Heart left ventricle (tissue), 16 donors: ENCODE measurements at regions not wholly inside any gene's neighbourhood (a gene's known extent, or its start where the extent isn't known, plus 50 kb on each side); places are given as distances from the start of the nearest gene placed in this dataset.
A peak's percentile ranks its signal among the peaks of the same experiment; 100 is the strongest.

Experiments
- ATAC-seq, 4 donors: fragments of 200-7000 bp; cut with Tn5 transposase; one replicate each; pipeline ENCODE4 v1.9.1; 2020 to 2022; ENCODE audit warnings: moderate library complexity in 4 of 4, mild to moderate bottlenecking in 3 of 4, moderate number of reproducible peaks in 1 of 4
- DNase-seq, 5 donors: peaks; one replicate each; pipeline ENCODE4 v3.0.0-alpha.2; 2020
- H3K27ac ChIP-seq, 12 donors: fragments of 200-600 bp; sonication (generic) in 4 of 12; one replicate each; pipeline versions ENCODE4 v1.5.0 to v1.8.0; 2016 to 2022; ENCODE audit warnings: mild to moderate bottlenecking in 2 of 12
- H3K27me3 ChIP-seq, 9 donors: fragments of 200-600 bp; sonication (generic) in 2 of 9; one replicate each; pipeline versions ENCODE4 v1.5.1 to v1.8.0; 2016 to 2022; ENCODE audit warnings: mild to moderate bottlenecking in 3 of 9
- H3K36me3 ChIP-seq, 9 donors: fragments of 200-600 bp; sonication (generic) in 2 of 9; one replicate each; pipeline versions ENCODE4 v1.5.0 to v1.8.0; 2018 to 2022; ENCODE audit warnings: mild to moderate bottlenecking in 2 of 9
- H3K4me1 ChIP-seq, 12 donors: fragments of 200-600 bp; sonication (generic) in 4 of 12; one replicate each; pipeline versions ENCODE4 v1.5.0 to v1.8.0; 2016 to 2022; ENCODE audit warnings: mild to moderate bottlenecking in 3 of 12
- H3K4me3 ChIP-seq, 12 donors: fragments of 200-600 bp; sonication (generic) in 4 of 12; one replicate each; pipeline versions ENCODE4 v1.5.0 to v1.8.0; 2017 to 2022; ENCODE audit warnings: mild to moderate bottlenecking in 9 of 12, moderate library complexity in 4 of 12
- H3K9me3 ChIP-seq, 12 donors: fragments of 200-600 bp; sonication (generic) in 4 of 12; one replicate each; pipeline versions ENCODE4 v1.5.0 to v1.8.0; 2016 to 2022; ENCODE audit warnings: mild to moderate bottlenecking in 1 of 12
- POLR2A ChIP-seq, 2 donors: fragments of 450-650 bp; IDR thresholded peaks; one replicate each; pipeline ENCODE4 v1.6.1; 2017; ENCODE audit warnings: antibody characterized with exemption in 2 of 2, mild to moderate bottlenecking in 2 of 2, moderate library complexity in 2 of 2
- WGBS, 4 donors: extraction: QIAGEN DNeasy Blood & Tissue Kit in 2 of 4; methylation state at CpG; one replicate each; pipeline versions ENCODE4 v1.1.5 to v1.1.7; 2013 to 2018; 5-methylcytosine and 5-hydroxymethylcytosine counted together
- intact Hi-C, 10 donors: fragments of 100-400 bp; cut with DNase I; formaldehyde crosslinking; loops; one replicate each; pipeline versions ENCODE4 v1.11.1 to v1.14.2; 2022
- TF ChIP-seq, protein P1 (sequence below), 12 donors: fragments of 200-600 bp; sonication (generic) in 4 of 12; IDR thresholded peaks; one replicate each; pipeline versions ENCODE4 v1.5.0 to v1.8.0; 2018 to 2022; ENCODE audit warnings: antibody characterized with exemption in 12 of 12, mild to moderate bottlenecking in 5 of 12
- donor health status: ischemic (EF 13 %, LVEDD 7.1; RV severe dilation, severe dysfunction).
- donor health status: healthy with polysubstance abuse.
- donor health status: DM: no; HTN: yes; CAD: no.
- donor health status: DM: no; HTN: no; CAD: no.
- donor health status: ischemic (EF 25% LVEDD 6.9; RV normal size, moderate dysfunction).
- donor health status: ischemic (EF 25% LVEDD 5.7; RV mildly dilated, moderate dysfunction).
- donor health status: healthy.
- donor health status: DM: yes; HTN: yes; CAD: no.
- donor health status: ischemic (EF 35%, LVEDD 5.7; RV mildly dilated, moderate dysfunction).
- donor health status: nonischemic (EF 11% LVEDD 7.7; RV severe dilation, severe dysfunction).
- donor health status: DM: yes; HTN: yes; CAD: no.
- donor health status: PGD.
- donor health status: ischemic (EF 29% LVEDD 5.4; RV normal size, mild dysfunction).
- donor health status: nonischemic (EF 23%, LVEDD 6.1; RV moderate dilation, normal function).

DNA sequence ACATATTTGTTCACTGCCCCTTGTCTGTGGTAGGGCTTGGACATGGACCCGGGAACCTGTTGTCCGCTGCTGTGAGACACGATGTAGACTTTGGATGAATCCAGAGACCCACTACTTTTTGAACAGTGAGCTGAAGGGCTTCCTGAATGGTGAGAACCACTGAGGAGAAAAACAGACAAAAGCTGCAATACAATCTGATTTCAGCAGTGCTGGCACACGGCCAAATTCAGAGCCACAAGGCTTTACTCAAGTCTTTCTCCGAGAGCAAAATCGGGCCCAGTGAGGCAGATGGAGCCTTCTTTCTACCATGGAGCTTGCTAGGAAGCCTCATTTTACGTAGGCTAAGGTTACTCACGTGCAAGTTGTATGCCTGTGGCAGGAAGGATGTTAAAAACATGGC is 197.6 kb downstream of the SIPA1L2 start:
- H3K9me3 ChIP-seq: no peaks in the 10 kb centered on the region
- intact Hi-C loops: loop anchor here in 3 of 10 donors (5.0 to 10.0 kb wide), 4 partner anchors 125 to 568 kb away; no protein-coding TSS in a partner anchor
- H3K4me3 ChIP-seq: peak overlapping the region in 3 of 12 donors; percentile 2 to 11 (median 5)
- peak in 2 of 5 donors; percentile 33 to 63 for DNase-seq
- peak overlapping the region in 10 of 12 donors; percentile 6 to 68 (median 30) for H3K27ac ChIP-seq
- no peak for ATAC-seq
- TF ChIP-seq, protein P1, sequence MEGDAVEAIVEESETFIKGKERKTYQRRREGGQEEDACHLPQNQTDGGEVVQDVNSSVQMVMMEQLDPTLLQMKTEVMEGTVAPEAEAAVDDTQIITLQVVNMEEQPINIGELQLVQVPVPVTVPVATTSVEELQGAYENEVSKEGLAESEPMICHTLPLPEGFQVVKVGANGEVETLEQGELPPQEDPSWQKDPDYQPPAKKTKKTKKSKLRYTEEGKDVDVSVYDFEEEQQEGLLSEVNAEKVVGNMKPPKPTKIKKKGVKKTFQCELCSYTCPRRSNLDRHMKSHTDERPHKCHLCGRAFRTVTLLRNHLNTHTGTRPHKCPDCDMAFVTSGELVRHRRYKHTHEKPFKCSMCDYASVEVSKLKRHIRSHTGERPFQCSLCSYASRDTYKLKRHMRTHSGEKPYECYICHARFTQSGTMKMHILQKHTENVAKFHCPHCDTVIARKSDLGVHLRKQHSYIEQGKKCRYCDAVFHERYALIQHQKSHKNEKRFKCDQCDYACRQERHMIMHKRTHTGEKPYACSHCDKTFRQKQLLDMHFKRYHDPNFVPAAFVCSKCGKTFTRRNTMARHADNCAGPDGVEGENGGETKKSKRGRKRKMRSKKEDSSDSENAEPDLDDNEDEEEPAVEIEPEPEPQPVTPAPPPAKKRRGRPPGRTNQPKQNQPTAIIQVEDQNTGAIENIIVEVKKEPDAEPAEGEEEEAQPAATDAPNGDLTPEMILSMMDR (IDR thresholded peaks at IDR 0.05): no peak
- TF ChIP-seq POLR2A (IDR thresholded peaks at IDR 0.05): no peak
- 51 to 69% (median 62%) methylated on average over 8 of the region's 8 CpGs for WGBS, 4 donors
- H3K27me3 ChIP-seq: no peaks in the 10 kb centered on the region
- H3K4me1 ChIP-seq: peaks cover 3 to 75% (median 36%) of the 10 kb centered on the region in 12 donors
- peaks cover 0 to 79% (median 40%) of the 10 kb centered on the region in 9 donors for H3K36me3 ChIP-seq

GRCh38 chr1:232431748-232432147 is 198.2 kb downstream of the SIPA1L2 start:
- Histone ChIP-seq H3K9me3 (no peaks in the 10 kb centered on the region), H3K27me3 (no peaks in the 10 kb centered on the region), H3K27ac (peak overlapping the region in 9 of 12 donors; percentile 1 to 68 (median 40)), H3K4me3 (peak overlapping the region in 3 of 12 donors; percentile 2 to 11 (median 9)), H3K4me1 (peaks cover 3 to 81% (median 36%) of the 10 kb centered on the region in 12 donors), H3K36me3 (peaks cover 0 to 79% (median 45%) of the 10 kb centered on the region in 9 donors)
- intact Hi-C loops: loop anchor here in 3 of 10 donors (5.0 to 10.0 kb wide), 4 partner anchors 124 to 567 kb away; no protein-coding TSS in a partner anchor
- ATAC-seq: peak in 3 of 4 donors; percentile 47 to 56 (median 51)
- no peak for DNase-seq
- 52 to 64% (median 58%) methylated on average over 4 of the region's 4 CpGs for WGBS, 4 donors
- TF ChIP-seq, protein P1 (IDR thresholded peaks at IDR 0.05): no peak
- no peak for TF ChIP-seq POLR2A (IDR thresholded peaks at IDR 0.05)

GRCh38 chr1:232431326-232431725 is 198.6 kb downstream of the SIPA1L2 start:
- WGBS, 4 donors: 74 to 77% (median 75%) methylated on average over 6 of the region's 6 CpGs
- no peak for TF ChIP-seq POLR2A (IDR thresholded peaks at IDR 0.05)
- TF ChIP-seq, protein P1 (IDR thresholded peaks at IDR 0.05): no peak
- peak overlapping the region in 3 of 12 donors; percentile 2 to 11 (median 9) for H3K4me3 ChIP-seq
- intact Hi-C loops: loop anchor here in 3 of 10 donors (5.0 to 10.0 kb wide), 4 partner anchors 124 to 567 kb away; no protein-coding TSS in a partner anchor
- peaks cover 0 to 78% (median 50%) of the 10 kb centered on the region in 9 donors for H3K36me3 ChIP-seq
- DNase-seq (no peak), ATAC-seq (no peak)
- peak overlapping the region in 8 of 12 donors; percentile 1 to 68 (median 39) for H3K27ac ChIP-seq
- peaks cover 3 to 77% (median 35%) of the 10 kb centered on the region in 12 donors for H3K4me1 ChIP-seq
- no peaks in the 10 kb centered on the region for H3K27me3 ChIP-seq
- H3K9me3 ChIP-seq: no peaks in the 10 kb centered on the region

- Histone ChIP-seq H3K4me3 (no peak overlapping the region), H3K27me3 (no peaks in the 10 kb centered on the region), H3K4me1 (peaks cover 0 to 68% (median 27%) of the 10 kb centered on the region in 12 donors), H3K9me3 (no peaks in the 10 kb centered on the region), H3K27ac (peak overlapping the region in 7 of 12 donors; percentile 1 to 49 (median 40)), H3K36me3 (peaks cover 0 to 86% (median 56%) of the 10 kb centered on the region in 9 donors)
- intact Hi-C loops: loop anchor here in 3 of 10 donors (5.0 to 10.0 kb wide), 4 partner anchors 123 to 566 kb away; no protein-coding TSS in a partner anchor
- no peak for DNase-seq
- ATAC-seq: no peak
- TF ChIP-seq POLR2A (IDR thresholded peaks at IDR 0.05): no peak
- TF ChIP-seq, protein P1 (IDR thresholded peaks at IDR 0.05): no peak
- WGBS, 4 donors: 64 to 78% (median 78%) methylated on average over 6 of the region's 6 CpGs
Observed at GRCh38 chr1:232430467-232430866, 199.5 kb downstream of the SIPA1L2 start.
